GM19463 (cell line): ENCODE measurements at regions not wholly inside any gene's neighbourhood (a gene's known extent, or its start where the extent isn't known, plus 50 kb on each side); places are given as distances from the start of the nearest gene placed in this dataset.

Experiments
- ATAC-seq: cut with Tn5 transposase; IDR thresholded peaks from one replicate; pipeline ENCODE4 v1.9.1; 2021; ENCODE audit warnings: mild to moderate bottlenecking, moderate library complexity; ENCODE audit not compliant: unreplicated experiment

DNA sequence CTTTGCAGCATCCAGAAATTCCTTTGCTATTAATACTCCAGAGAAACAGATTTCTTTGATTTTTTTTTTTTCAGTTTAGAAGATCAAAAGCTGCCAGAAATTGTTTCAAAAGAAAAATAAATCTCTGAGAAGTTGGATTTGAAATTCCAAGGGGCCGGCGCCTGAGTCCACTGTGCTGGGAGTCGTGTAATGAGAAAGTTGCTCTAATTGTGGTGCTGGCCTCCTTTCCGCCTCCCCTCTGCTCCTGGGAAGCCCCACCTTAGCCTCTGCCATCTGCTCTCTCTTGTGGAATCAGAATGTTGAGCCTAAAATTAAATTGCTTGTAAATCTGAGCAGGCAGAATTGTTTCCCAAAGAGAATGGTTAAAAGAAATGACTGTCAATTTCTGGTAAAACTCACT lies 93.3 kb downstream of the EMX2 start:
- no peak for ATAC-seq

DNA sequence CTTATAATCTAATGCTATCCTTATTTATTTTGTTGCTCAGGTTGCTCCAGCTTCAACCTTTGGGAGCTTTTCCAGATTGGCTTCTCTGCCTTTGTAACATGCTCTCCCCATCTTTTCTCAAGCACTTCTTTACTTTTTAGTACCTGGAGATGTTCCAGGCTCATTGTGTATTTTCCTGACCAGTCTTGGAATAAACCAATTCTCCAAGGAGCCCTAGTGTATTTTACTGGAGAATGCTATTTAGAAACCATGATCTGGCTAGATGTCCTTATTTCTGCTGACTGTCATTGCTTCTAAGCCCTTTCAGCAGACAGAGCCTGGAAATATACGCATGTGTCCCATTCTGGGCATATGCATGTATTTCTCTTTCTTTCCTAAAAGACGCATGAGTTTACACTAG lies 95.7 kb downstream of the EMX2 start:
- no peak for ATAC-seq

DNA sequence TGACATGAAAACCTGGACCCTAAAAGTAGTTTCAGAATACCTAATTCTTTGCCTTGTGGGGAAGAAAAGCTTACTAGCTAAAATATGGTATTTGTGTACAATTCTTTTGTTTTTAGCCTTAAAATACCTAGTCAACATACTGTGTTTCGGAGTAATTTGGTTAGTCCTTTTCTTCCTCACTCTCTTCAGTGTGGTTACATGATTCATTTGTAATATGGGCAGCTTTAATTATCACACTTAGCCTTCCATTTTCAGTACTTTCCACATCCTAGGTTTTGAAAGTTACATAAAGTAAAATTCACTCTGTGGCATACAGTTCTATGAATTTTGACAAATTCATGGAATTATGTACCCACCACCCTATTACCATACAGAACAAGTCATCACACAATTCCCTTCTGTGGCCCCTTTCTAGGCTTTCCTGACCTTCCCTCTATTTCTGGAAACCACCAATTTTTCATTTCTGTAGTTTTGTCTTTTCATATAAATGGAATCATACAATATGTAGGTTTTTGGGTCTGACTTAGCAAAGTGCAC lies 96.2 kb downstream of the EMX2 start:
- no peak for ATAC-seq

DNA sequence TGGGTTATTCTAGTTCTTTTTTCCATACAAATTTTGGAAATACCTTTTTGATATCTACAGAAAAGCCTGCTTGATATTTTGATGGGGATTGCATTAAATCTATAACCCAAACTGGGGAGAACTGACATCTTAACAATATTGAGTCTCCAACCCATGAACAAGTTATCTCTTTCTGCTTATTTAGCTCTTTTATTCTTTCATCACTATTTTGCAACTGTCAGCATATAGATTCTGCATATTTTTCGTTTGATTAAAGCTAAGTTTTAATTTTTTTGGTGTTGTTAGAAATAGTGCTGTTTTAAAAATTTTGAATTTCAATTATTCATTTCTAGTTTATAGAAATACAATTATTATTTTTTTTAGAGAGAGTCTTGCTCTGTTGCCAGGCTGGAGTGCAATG lies 97.9 kb downstream of the EMX2 start:
- no peak for ATAC-seq

DNA sequence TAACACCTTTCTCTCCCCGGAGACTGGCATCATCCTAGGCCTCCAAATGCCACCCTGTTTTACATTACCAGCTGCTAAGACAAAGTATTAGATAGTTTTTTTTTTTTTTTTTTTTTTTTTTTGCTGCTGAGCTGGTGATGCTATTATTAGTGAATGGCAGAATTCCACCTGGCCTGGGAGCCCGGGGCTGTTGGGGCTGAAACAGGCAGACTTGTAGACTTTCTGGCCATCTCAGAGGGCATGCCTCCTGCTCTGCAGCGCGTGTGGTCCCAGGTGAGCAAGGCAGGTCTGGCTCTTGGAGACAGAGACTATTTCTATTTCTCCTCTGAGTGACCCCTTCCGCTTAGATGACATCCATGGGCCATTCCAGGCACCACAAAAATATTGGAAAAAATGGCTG lies 104.2 kb downstream of the EMX2 start:
- no peak for ATAC-seq

DNA sequence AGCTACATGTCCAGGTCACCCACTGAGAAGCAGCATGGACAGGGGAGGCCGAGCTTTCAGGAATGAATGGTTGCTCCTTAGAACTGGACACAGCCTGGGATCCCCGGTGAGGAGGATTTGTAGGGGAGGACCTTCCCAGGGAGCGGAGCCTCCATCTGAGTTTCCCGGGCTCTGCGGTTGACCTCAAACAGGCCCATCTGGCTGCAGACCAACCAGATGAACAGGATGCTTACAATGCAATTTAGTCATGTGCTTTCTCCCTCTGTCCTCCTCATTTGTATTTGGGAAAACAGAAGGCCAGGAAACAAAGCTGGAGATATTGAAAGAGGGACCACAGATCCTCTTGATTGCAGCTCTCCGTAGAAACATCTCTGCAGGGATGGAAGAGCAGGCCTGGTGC lies 104.8 kb downstream of the EMX2 start:
- ATAC-seq, result no peak

DNA sequence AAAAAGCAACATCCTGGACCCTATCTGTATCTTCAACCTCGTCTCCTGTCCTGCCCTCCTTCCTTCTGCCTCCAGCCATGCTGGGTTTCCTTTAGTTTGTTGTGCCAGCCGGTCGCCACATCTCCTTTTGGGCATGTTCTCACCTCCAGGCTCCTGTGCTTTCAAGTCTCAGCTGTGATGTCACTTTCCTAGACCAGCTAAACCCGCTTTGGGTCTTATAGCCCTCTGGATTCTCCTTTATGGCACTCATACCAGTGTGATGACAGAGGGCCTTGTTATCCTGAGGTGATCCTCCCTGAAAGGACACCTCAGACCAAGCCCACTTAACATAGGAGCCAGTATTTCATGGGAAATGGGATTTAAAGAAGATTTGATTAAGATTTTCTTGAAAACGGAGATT lies 108.6 kb downstream of the EMX2 start:
- ATAC-seq, result no peak

DNA sequence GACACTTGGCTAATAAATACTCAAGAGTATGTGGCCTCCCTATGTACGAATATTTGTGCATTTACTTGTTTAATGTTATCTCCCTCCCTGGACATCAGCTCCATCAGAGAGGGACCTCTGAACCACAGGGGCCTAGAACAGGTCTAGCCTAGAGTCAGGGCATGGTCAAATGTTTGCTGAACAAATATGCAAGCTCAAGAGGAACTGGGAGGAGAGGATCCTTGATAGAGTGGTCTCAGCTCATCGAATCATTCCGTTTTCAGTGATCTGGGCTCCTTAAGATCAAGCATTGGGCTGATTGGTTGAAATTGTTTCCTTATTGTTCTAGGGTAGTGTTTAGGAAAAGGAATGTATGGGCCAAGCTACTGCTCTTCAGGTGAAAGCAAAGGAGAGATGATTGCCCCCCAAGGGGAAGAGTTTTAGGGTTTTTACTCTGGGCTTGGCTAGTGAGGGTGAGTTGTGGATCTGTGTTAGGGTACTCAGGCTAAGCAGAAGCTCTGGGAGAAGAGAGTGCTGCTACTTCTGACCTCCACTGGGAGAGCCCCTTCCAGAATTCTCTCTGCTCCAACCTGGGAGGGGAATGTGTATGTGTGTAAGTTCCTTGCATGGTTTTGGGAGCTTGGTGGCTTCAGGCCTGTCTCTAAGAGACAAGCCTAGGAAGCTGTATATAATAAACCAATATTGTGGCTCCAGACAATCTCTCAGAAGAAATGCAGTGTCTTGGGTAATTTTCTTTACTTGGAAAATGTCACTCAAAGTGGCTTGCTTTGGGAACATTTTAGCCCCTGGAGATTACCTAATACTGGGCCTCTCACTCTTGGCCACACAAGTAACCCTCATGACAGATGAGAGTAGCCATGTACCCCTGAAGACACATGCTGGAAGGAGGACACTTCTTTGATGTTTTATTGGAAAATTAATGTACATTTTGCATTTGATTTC lies 110.0 kb downstream of the EMX2 start:
- peak; percentile 12 for ATAC-seq

DNA sequence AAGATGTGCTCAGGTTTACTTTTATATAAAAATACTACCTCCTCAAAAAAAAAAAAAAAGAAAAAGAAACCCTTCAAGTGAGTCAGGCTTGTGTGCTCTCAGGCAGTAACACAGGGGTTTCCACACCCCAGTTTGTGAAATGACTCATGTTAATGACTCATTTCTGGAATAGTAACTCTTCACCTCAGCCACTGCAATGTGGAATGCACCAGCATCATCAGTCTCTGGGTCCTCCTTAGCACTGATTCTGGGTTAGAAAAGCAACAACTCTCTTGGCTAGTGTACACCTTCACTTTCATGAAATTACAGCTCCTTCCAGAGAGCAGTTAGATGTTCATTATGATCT lies 110.6 kb downstream of the EMX2 start:
- peak; percentile 72 for ATAC-seq

DNA sequence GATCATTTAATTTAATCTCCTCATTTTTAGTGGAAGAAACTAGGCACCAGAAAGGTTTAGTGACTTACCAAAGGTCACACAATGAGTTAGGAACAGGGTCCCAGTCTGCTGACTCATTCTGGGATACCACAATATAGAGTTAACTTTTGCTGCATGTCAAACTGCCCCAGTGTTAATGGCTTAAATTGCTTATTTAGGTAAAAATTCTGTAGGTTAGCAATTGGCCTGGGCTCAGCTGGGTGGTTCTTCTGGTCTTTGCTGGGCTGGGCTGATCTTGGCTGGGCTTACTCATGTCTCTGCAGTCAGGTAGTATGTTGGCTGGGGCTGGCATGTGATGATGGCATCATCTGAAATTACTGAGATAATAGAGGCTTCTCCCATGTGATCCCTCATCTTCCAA lies 111.6 kb downstream of the EMX2 start:
- no peak for ATAC-seq

DNA sequence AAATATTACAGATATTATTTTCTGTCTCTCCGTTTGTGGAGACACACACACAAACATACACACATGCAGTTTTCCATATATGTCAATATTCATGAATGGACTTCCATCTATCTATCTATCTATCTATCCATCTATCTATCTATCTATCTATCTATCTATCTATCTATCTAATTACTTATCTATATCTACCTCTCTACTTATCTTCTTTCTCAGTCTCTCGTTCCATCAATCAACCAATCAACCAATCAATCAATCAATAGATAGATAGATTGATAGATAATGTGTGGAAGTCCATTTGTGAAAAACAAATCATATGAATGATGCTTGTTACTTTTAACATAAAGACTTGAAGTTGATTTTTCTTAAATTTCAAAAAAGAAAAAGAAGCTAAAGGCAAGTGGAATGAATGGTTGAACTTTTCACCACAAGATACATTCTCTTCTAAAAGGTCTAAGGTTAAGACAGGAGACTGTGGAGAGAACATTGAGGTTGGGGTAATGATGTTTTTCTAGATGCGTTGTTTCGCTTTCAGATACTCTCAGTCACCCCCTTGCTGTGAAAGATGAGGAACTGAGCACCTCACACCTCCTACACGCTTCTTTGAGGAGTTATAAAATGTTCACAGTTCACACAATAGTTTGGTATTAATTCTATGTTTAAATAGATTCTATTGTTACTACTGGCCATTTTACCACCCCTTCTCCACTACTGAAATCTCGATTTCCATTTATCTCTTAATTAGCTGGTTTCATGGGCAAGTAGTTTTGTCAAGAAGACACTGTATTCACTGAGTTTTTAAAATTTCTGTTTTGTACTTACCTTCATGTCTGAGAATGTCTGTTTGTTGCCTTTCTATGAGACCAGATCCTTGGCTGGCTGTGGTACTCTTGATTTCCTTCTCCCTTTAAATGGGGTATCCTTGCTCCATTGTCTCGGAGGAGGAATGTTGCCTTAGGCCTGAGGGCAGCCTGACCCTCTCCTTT lies 114.1 kb downstream of the EMX2 start:
- peak; percentile 81 for ATAC-seq

DNA sequence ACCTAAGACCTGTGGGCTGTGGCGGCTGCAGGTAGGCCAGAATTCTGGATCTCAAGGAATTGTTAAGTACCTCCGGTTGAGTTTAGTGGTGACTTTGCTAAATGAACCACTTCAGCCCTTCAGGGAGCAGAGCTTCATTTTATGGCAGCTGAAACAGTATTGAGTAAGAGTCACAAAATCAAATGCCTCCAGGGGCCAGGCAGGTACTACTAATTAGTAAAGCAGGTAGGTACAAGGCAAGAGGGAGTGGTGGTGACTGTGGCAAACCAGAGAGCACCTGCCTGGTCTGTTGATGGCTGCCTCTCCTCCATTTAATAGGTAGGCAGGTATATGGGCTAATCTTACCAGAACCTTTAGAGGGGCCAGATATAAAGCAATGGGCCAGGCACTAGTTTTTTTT lies 118.8 kb downstream of the EMX2 start:
- ATAC-seq, result no peak

DNA sequence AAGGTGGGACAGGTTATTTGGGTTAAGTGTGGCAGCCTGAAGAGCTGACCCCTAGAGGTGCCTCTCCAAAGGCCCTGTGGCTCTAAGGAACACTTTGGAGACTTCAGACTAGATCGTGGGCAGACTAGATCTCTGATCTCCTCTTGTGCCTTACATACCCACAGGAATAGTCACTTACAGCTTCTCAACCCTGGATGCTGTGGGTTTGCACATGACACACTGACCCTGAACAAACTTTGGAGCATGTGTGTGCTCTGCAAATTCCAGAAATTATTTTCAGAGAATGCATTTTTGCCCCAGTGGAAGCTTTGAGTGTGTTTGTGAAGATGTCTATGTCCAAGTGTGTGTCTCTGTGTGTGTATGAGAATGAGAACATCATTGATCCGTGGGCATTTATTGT lies 119.6 kb downstream of the EMX2 start:
- no peak for ATAC-seq

DNA sequence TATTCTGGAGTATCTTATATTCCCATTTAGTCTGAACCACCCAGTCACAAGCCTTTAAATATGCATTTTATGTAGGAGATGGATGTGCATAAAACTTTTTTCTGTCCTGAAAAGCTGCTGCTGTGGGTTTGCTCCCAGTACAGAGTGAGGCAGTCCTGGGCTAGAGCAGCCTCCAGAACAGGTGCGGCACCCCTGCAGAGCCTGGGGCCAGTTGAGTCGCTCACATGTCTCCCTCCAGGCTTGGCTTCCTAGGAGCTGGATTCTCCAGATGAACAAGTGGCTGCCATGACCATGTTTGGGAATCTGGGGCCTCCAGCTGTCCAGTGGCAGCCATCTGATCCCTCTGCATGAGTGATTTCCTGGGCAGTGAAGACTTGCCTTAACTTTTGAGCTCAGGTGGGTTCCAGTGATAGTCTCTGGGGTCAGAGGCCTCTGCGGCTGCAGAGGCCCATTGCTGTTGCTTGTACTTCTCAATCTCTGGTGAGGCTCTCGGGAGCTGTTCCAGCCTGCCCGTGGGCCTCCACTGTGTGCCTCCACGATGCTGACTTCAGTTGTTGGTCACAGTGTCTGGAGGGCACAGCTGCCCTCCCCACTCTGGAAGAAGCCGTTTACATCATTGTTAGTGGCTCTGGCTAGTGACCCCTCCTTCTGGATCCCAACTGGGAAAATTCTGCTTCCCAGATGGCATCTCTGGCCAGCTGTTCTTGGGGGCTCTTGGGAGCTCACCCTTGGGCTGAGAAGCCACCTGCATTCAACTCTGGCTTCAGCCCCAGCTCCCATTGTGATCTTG lies 120.4 kb downstream of the EMX2 start:
- no peak for ATAC-seq

DNA sequence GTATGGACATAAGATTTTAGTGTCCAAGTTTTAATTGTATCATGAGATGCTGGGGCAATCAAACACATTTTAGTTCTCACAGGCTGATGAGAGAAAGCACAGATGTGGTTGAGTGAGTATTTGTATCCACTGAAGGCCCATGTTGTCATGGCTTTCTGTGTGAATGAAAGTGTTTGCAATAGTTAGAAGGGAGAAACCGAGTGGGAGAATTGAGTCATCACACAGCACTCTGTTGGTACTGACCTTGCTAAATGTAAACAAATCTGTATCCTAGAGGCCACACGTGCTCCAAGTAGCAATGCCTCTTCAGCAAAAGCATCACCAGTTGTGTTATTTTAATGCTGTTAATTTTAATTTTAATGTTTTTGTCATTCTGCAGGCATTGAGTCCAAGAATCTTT lies 121.2 kb downstream of the EMX2 start:
- peak; percentile 100 for ATAC-seq

DNA sequence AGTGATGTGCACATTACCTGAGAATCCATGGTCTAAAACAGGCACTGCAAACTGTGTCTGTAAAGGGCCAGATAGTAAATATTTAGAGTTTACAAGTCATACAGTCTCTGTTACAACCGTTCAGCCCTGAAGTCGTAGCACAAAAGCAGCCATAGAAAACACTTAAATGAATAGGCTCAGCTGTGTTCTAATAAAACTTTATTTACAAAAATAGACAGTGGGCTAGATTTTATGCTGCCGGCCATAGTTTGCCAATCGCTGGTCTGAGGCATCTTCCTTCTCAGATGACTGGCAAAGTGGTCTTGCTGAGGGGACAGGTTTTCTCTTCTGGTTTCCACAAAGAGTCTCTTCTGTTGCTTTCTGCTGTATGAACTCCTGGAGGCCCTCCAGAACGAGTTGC lies 121.7 kb downstream of the EMX2 start:
- no peak for ATAC-seq

DNA sequence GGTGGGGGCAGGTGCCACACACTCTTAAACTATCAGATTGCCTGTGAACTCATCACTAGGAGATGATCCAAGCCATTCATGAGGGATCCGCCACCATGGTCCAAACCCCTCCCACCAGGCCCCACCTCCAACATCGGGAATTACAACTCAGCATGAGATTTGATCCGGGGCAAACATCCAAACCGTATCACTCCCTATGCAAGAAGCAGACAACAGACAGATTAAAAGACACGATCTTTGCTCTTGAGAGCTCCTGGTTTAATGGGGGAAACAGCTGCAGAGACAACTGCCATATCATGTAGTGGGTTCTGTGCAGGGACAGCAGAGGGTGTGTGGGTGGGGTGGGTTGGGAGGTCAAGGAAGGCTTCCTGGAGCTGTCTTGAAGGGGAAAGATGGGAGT lies 123.6 kb downstream of the EMX2 start:
- no peak for ATAC-seq

DNA sequence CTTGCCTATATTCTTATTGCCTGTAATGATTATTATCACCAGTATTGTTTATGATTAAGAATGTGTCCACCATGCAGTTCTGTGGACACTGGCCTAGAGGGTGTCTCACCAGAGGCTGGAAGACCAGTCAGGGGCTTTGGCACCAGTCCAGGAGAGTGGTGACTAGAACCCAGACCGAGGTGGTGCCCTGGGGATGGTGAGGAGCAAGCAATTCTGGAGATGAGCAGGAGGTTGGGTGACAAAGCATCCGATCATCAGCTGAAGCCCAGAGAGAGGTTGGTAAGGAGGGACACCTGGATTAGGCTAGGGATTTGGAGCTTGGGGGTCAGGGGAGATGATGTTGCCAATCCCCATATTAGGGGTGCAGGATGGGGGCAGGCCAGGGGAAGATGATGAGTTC lies 124.4 kb downstream of the EMX2 start:
- no peak for ATAC-seq

DNA sequence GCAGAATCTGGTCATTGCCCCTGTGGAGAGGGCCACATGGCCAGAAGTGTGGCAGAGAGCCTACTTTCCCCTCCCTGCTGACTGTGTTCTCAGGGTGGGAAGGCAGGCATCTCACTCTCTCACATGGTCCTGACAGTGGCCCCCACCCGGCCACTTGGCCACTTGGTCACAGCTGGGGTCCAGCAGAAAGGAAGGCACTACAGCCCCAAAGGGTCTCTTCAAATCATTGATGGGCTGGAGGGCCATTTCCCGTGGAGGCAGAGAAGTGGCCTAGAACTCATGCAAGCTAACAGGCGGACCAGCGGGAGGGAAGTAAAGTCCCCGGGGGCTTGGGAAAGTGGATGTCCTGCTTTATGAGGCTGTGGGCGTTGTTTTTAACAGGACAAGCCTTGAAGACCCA lies 125.3 kb downstream of the EMX2 start:
- ATAC-seq, result no peak

DNA sequence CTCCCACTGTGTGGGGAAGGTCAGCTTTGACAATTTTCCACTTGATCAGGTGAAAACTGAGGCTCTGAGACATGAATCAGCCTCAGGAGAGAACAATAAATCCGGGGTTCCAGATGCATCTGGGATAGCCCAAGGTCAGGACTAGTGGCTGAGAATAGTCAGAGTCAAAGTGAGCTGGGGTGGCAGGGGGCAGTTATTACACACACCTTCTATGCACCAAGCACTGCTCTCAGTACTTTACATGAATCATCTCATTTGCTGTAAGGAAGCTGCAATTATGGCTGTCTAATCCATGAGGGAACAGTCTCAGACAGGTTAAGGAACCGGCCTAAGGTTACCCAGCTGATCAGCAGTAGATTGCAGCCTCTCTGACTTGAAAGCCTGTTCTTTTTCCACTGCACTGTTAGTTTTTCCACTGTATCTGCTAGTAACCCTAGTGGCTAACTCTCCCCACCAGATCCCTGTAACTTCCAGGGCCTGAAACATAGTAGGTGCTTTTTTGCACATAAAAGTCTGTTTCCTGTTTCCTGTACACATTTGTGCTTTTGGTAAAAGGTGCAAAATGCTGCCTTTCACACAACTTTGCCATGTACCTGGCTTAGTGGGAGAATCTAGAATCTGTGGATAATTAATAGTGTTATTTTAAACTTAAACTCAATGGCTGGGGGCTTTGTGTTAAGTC lies 125.9 kb downstream of the EMX2 start:
- ATAC-seq, result no peak
